ENCODE measurements at regions not wholly inside any gene's neighbourhood (a gene's known extent, or its start where the extent isn't known, plus 50 kb on each side); places are given as distances from the start of the nearest gene placed in this dataset.

- no peaks in the 10 kb centered on the region for H3K79me2 ChIP-seq (ENCODE audit: insufficient read depth, low read length)
- no peak overlapping the region for H3K4me2 ChIP-seq (ENCODE audit: insufficient read depth, low read length)
- no peaks in the 10 kb centered on the region for H4K20me1 ChIP-seq (ENCODE audit: insufficient read depth, low read length)
- H3K9me3 ChIP-seq (ENCODE audit: low read depth, low read length): no peaks in the 10 kb centered on the region
- TF ChIP-seq, protein P1, sequence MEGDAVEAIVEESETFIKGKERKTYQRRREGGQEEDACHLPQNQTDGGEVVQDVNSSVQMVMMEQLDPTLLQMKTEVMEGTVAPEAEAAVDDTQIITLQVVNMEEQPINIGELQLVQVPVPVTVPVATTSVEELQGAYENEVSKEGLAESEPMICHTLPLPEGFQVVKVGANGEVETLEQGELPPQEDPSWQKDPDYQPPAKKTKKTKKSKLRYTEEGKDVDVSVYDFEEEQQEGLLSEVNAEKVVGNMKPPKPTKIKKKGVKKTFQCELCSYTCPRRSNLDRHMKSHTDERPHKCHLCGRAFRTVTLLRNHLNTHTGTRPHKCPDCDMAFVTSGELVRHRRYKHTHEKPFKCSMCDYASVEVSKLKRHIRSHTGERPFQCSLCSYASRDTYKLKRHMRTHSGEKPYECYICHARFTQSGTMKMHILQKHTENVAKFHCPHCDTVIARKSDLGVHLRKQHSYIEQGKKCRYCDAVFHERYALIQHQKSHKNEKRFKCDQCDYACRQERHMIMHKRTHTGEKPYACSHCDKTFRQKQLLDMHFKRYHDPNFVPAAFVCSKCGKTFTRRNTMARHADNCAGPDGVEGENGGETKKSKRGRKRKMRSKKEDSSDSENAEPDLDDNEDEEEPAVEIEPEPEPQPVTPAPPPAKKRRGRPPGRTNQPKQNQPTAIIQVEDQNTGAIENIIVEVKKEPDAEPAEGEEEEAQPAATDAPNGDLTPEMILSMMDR (IDR thresholded peaks at IDR 0.05; ENCODE audit: extremely low read depth, low read depth, low read length): no peak
- H2AFZ ChIP-seq (ENCODE audit: low read length): no peak overlapping the region
- H3K4me3 ChIP-seq (ENCODE audit: insufficient read depth, low read length): no peak overlapping the region
- no peak for DNase-seq (ENCODE audit: insufficient read length, low spot score, missing footprints)
- H3K36me3 ChIP-seq (ENCODE audit: insufficient read depth, low read length): no peaks in the 10 kb centered on the region
- no peaks in the 10 kb centered on the region for H3K27me3 ChIP-seq (ENCODE audit: insufficient read depth, low read length)
- H3K4me1 ChIP-seq (ENCODE audit: insufficient read depth, low read length): peaks cover 2% of the 10 kb centered on the region
- no peak overlapping the region for H3K27ac ChIP-seq (ENCODE audit: low read depth, low read length)
Measured at GRCh38 chr7:113705439-113705838, 213.4 kb downstream of the PPP1R3A start.

DNA sequence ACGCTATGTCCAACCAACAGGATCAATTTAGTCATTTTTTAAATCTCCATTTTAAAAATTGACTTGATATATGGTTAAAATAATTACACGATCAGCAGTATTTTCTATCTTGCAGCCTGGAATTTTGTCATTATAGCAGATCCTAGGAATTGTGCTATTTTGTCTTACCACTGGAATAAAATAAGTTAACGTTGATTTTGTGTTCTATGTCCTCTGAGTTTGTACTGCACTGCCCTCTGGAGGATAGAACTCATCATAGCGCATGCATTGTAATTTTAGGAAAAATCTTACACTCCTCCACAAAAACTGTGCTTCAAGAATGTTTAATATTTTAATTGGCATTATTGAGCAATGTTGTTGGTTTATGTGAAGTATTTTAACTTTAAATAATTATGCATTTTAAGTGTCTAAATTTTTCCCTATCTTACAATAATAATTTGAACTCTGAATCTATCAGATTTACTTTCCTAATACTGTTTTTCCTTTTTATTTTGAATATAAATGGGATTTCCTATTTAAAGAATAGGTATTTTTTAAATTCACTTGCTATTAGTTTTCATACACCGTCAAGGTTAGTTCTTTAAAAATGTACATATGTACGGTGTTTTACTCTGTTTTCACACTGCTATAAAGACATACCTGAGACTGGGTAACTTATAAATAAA lies 220.1 kb downstream of the PPP1R3A start:
- Histone ChIP-seq H2AFZ (ENCODE audit: low read length) (no peak overlapping the region), H3K36me3 (ENCODE audit: insufficient read depth, low read length) (no peaks in the 10 kb centered on the region), H3K4me2 (ENCODE audit: insufficient read depth, low read length) (no peak overlapping the region), H3K4me1 (ENCODE audit: insufficient read depth, low read length) (no peaks in the 10 kb centered on the region), H3K27ac (ENCODE audit: low read depth, low read length) (no peak overlapping the region), H3K27me3 (ENCODE audit: insufficient read depth, low read length) (peaks cover 3% of the 10 kb centered on the region), H3K9me3 (ENCODE audit: low read depth, low read length) (no peaks in the 10 kb centered on the region), H3K79me2 (ENCODE audit: insufficient read depth, low read length) (no peaks in the 10 kb centered on the region), H4K20me1 (ENCODE audit: insufficient read depth, low read length) (no peaks in the 10 kb centered on the region), H3K4me3 (ENCODE audit: insufficient read depth, low read length) (no peak overlapping the region)
- TF ChIP-seq, protein P1 (IDR thresholded peaks at IDR 0.05; ENCODE audit: extremely low read depth, low read depth, low read length): peak; percentile 79
- DNase-seq (ENCODE audit: insufficient read length, low spot score, missing footprints): no peak

DNA sequence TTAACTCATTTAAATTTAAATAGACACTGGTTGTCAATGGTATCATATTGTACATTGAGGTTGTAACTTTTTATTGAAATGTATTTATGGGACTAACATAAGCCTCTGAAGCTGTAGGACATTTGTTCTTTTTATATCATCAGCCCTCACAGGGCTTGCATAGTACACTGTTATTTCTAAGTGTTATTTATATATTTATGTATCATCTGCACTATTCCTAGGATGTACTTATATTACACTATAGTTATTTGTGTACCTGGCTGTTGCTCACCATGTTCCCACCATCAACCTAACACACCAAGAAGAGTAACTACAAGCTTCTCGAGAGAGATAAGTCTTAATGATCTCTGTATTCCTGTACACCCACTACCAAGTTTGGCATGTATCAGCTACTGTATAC lies 224.7 kb downstream of the PPP1R3A start:
- TF ChIP-seq, protein P1 (IDR thresholded peaks at IDR 0.05; ENCODE audit: extremely low read depth, low read depth, low read length): no peak
- Histone ChIP-seq H4K20me1 (ENCODE audit: insufficient read depth, low read length) (no peaks in the 10 kb centered on the region), H2AFZ (ENCODE audit: low read length) (no peak overlapping the region), H3K27me3 (ENCODE audit: insufficient read depth, low read length) (peaks cover 1% of the 10 kb centered on the region), H3K27ac (ENCODE audit: low read depth, low read length) (no peak overlapping the region), H3K79me2 (ENCODE audit: insufficient read depth, low read length) (no peaks in the 10 kb centered on the region), H3K4me3 (ENCODE audit: insufficient read depth, low read length) (no peak overlapping the region), H3K9me3 (ENCODE audit: low read depth, low read length) (no peaks in the 10 kb centered on the region), H3K4me2 (ENCODE audit: insufficient read depth, low read length) (no peak overlapping the region), H3K4me1 (ENCODE audit: insufficient read depth, low read length) (no peaks in the 10 kb centered on the region), H3K36me3 (ENCODE audit: insufficient read depth, low read length) (no peaks in the 10 kb centered on the region)
- DNase-seq (ENCODE audit: insufficient read length, low spot score, missing footprints): no peak

GRCh38 chr7:113684165-113684564 lies 234.6 kb downstream of the PPP1R3A start:
- Histone ChIP-seq H3K9me3 (ENCODE audit: low read depth, low read length) (peaks cover 2% of the 10 kb centered on the region), H3K36me3 (ENCODE audit: insufficient read depth, low read length) (no peaks in the 10 kb centered on the region), H3K4me3 (ENCODE audit: insufficient read depth, low read length) (no peak overlapping the region), H3K27ac (ENCODE audit: low read depth, low read length) (no peak overlapping the region), H4K20me1 (ENCODE audit: insufficient read depth, low read length) (no peaks in the 10 kb centered on the region), H3K4me2 (ENCODE audit: insufficient read depth, low read length) (no peak overlapping the region), H3K79me2 (ENCODE audit: insufficient read depth, low read length) (no peaks in the 10 kb centered on the region), H3K27me3 (ENCODE audit: insufficient read depth, low read length) (no peaks in the 10 kb centered on the region), H2AFZ (ENCODE audit: low read length) (no peak overlapping the region), H3K4me1 (ENCODE audit: insufficient read depth, low read length) (no peaks in the 10 kb centered on the region)
- DNase-seq (ENCODE audit: insufficient read length, low spot score, missing footprints): no peak
- TF ChIP-seq, protein P1 (IDR thresholded peaks at IDR 0.05; ENCODE audit: extremely low read depth, low read depth, low read length): no peak
